HL-60 (cell line): ENCODE measurements at regions not wholly inside any gene's neighbourhood (a gene's known extent, or its start where the extent isn't known, plus 50 kb on each side); places are given as distances from the start of the nearest gene placed in this dataset.

Experiments used
- DNase-seq, 2 experiments: peaks; one replicate each; pipeline ENCODE4 v3.0.0-alpha.2; 2010 to 2020; ENCODE audit warnings: low read depth in 1 of 2, low spot score in 1 of 2
- H3K27ac ChIP-seq: fragments of 250-450 bp; sonication (Bioruptor Pico); replicated peaks from 2 replicates; pipeline ENCODE4 v1.5.1; 2020; ENCODE audit warnings: mild to moderate bottlenecking, moderate library complexity
- H3K27me3 ChIP-seq: fragments of 250-450 bp; sonication (Bioruptor Pico); 2 replicates; pipeline ENCODE4 v1.5.1; 2021; ENCODE audit warnings: mild to moderate bottlenecking, moderate library complexity; ENCODE audit not compliant: insufficient read depth, poor library complexity, severe bottlenecking
- H3K4me3 ChIP-seq: replicated peaks from 2 replicates; pipeline ENCODE4 v1.5.1; 2011; ENCODE audit warnings: mild to moderate bottlenecking, control low read depth, low read length; ENCODE audit not compliant: insufficient read depth
- GABPA ChIP-seq: IDR thresholded peaks from 2 replicates; pipeline ENCODE4 v1.6.1; 2012; ENCODE audit warnings: low read depth
- POLR2AphosphoS5 ChIP-seq: IDR thresholded peaks from 2 replicates; pipeline ENCODE4 v1.6.1; 2012; ENCODE audit warnings: low read depth
- SPI1 ChIP-seq: IDR thresholded peaks from 2 replicates; pipeline ENCODE4 v1.6.1; 2012; ENCODE audit warnings: low read depth, mild to moderate bottlenecking, borderline replicate concordance
- TF ChIP-seq, protein P1 (sequence below): IDR thresholded peaks from 2 replicates; pipeline ENCODE4 v1.6.1; 2012; ENCODE audit warnings: low read depth; ENCODE audit not compliant: insufficient replicate concordance
- TF ChIP-seq, protein P2 (sequence below): IDR thresholded peaks from one replicate; pipeline ENCODE4 v1.5.1; 2011; ENCODE audit warnings: low read length, control low read depth, inconsistent platforms; ENCODE audit not compliant: insufficient read depth

DNA sequence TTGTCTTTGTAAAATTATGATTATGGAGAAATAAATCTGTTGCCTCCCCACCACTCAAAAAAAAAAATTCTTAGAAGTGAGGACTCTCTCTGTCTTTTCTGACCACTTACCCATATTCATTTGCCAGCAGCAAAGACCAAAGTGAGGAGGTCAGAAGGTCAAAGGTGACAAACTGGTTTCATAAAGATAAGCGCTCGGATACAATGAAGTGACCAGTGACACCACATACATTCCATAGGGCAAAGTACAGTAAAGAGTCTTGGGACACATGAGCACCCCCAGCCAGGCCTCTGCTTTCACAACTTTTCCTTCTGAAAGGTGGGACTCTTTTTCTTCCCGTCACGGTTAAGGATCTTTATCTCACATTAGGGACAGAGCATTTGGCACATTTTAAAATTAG, 75.9 kb upstream of the TCF4 start:
- no peak overlapping the region for H3K27ac ChIP-seq
- TF ChIP-seq, protein P1, sequence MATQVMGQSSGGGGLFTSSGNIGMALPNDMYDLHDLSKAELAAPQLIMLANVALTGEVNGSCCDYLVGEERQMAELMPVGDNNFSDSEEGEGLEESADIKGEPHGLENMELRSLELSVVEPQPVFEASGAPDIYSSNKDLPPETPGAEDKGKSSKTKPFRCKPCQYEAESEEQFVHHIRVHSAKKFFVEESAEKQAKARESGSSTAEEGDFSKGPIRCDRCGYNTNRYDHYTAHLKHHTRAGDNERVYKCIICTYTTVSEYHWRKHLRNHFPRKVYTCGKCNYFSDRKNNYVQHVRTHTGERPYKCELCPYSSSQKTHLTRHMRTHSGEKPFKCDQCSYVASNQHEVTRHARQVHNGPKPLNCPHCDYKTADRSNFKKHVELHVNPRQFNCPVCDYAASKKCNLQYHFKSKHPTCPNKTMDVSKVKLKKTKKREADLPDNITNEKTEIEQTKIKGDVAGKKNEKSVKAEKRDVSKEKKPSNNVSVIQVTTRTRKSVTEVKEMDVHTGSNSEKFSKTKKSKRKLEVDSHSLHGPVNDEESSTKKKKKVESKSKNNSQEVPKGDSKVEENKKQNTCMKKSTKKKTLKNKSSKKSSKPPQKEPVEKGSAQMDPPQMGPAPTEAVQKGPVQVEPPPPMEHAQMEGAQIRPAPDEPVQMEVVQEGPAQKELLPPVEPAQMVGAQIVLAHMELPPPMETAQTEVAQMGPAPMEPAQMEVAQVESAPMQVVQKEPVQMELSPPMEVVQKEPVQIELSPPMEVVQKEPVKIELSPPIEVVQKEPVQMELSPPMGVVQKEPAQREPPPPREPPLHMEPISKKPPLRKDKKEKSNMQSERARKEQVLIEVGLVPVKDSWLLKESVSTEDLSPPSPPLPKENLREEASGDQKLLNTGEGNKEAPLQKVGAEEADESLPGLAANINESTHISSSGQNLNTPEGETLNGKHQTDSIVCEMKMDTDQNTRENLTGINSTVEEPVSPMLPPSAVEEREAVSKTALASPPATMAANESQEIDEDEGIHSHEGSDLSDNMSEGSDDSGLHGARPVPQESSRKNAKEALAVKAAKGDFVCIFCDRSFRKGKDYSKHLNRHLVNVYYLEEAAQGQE = no peak
- no peak for TF ChIP-seq SPI1
- TF ChIP-seq POLR2AphosphoS5 = no peak
- DNase-seq = no peak

DNA sequence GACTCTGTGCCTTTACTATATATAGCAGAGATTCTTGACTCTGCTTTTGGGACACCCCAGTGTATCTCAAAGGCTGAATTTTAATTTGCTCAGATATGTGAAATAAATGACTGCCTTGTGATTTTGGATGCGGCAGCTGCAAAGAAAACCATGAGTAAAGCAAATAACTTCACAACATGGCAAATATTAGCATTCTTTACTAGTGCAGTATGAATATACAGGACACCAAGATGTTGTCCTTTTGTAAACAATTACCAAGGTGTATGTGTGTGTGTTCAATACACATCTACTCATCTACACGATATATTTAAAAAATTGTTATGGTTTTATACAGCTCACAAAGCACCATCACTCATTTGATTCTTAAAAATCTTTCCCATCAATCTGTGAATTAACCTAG, 70.6 kb upstream of the TCF4 start:
- no peak for TF ChIP-seq SPI1
- TF ChIP-seq, protein P2, sequence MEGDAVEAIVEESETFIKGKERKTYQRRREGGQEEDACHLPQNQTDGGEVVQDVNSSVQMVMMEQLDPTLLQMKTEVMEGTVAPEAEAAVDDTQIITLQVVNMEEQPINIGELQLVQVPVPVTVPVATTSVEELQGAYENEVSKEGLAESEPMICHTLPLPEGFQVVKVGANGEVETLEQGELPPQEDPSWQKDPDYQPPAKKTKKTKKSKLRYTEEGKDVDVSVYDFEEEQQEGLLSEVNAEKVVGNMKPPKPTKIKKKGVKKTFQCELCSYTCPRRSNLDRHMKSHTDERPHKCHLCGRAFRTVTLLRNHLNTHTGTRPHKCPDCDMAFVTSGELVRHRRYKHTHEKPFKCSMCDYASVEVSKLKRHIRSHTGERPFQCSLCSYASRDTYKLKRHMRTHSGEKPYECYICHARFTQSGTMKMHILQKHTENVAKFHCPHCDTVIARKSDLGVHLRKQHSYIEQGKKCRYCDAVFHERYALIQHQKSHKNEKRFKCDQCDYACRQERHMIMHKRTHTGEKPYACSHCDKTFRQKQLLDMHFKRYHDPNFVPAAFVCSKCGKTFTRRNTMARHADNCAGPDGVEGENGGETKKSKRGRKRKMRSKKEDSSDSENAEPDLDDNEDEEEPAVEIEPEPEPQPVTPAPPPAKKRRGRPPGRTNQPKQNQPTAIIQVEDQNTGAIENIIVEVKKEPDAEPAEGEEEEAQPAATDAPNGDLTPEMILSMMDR = no peak
- TF ChIP-seq POLR2AphosphoS5 = no peak
- TF ChIP-seq, protein P1 = no peak
- TF ChIP-seq GABPA = no peak
- Histone ChIP-seq H3K27me3 (peaks cover 16% of the 10 kb centered on the region), H3K27ac (no peak overlapping the region), H3K4me3 (no peak overlapping the region)
- no peak for DNase-seq

More for the DNA sequence above, 75.9 kb upstream of the TCF4 start:
- Histone ChIP-seq H3K4me3 (no peak overlapping the region), H3K27me3 (peaks cover 9% of the 10 kb centered on the region)

DNA sequence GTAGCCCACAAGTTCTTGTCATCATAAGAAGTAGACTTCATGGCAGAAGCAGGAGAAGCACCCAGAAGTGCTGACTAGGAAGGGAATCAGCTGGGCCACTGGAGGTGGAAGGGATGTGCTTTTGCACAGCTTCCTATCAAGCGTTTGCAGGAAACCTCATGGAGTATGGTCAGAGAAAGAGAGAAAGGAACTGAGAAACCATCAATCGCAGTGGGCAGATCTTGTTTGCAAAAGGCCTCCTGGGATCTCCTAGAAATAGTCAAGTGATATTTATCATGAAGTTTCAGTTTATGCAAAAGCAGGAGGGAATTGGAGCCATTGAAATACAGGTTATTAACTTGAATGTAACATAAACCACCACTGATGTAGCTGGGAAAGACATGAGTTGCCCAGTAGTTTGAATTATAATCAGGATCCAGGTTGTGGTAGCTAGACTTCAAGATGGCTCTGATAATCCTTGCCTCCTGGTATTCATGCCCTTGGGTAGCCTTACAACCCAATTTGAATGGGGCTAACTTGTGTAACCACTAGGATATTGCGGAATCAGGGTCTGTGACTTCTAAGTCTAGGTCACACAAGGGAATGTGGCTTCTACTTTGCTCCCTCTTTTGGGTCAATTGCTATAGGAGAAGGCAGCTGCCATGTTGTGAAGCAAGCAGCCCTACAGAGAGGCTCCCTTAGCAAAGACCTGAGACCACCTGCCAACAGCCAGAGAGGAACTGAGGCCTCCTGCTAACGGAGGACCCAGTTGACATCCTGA, 69.8 kb upstream of the TCF4 start:
- Histone ChIP-seq H3K4me3 (no peak overlapping the region), H3K27me3 (peaks cover 16% of the 10 kb centered on the region), H3K27ac (no peak overlapping the region)
- TF ChIP-seq GABPA (no peak), POLR2AphosphoS5 (no peak), SPI1 (no peak)
- TF ChIP-seq, protein P2 = no peak
- TF ChIP-seq, protein P1 = no peak
- DNase-seq = no peak
